GM19238 (cell line): ENCODE measurements at regions not wholly inside any gene's neighbourhood (a gene's known extent, or its start where the extent isn't known, plus 50 kb on each side); places are given as distances from the start of the nearest gene placed in this dataset.

Experiments used
- DNase-seq: peaks from one replicate; pipeline ENCODE4 v3.0.0; 2011; ENCODE audit warnings: low spot score; ENCODE audit not compliant: insufficient read length

- no peak for DNase-seq
Observed at GRCh38 chr16:73543970-73544599, 496.2 kb upstream of the ZFHX3 start.

- DNase-seq, result no peak
Observed at GRCh38 chr16:73543331-73543969, 495.5 kb upstream of the ZFHX3 start.

- DNase-seq, result no peak
Observed at GRCh38 chr16:73542885-73543284, 495.0 kb upstream of the ZFHX3 start.

GRCh38 chr16:73537921-73538320 lies 490.0 kb upstream of the ZFHX3 start:
- no peak for DNase-seq

- DNase-seq, result no peak
Observed at GRCh38 chr16:73536931-73537330, 489.0 kb upstream of the ZFHX3 start.

GRCh38 chr16:73531021-73531420 lies 483.1 kb upstream of the ZFHX3 start:
- no peak for DNase-seq

- DNase-seq, result no peak
Observed at GRCh38 chr16:73530529-73530928, 482.6 kb upstream of the ZFHX3 start.

GRCh38 chr16:73529303-73530012 lies 481.5 kb upstream of the ZFHX3 start:
- no peak for DNase-seq

GRCh38 chr16:73527187-73527586 lies 479.3 kb upstream of the ZFHX3 start:
- DNase-seq, result no peak

- DNase-seq, result no peak
Observed at GRCh38 chr16:73526011-73526804, 478.3 kb upstream of the ZFHX3 start.

GRCh38 chr16:73523209-73523608 lies 475.3 kb upstream of the ZFHX3 start:
- no peak for DNase-seq

- DNase-seq, result no peak
Observed at GRCh38 chr16:73521499-73521898, 473.6 kb upstream of the ZFHX3 start.

GRCh38 chr16:73515616-73516015 lies 467.7 kb upstream of the ZFHX3 start:
- no peak for DNase-seq

- DNase-seq, result no peak
Observed at GRCh38 chr16:73510852-73511251, 462.9 kb upstream of the ZFHX3 start.

- no peak for DNase-seq
Observed at GRCh38 chr16:73506568-73507056, 458.7 kb upstream of the ZFHX3 start.

GRCh38 chr16:73505577-73505976 lies 457.6 kb upstream of the ZFHX3 start:
- DNase-seq, result no peak

GRCh38 chr16:73504591-73505575 lies 457.0 kb upstream of the ZFHX3 start:
- no peak for DNase-seq

GRCh38 chr16:73503093-73503492 lies 455.2 kb upstream of the ZFHX3 start:
- no peak for DNase-seq

GRCh38 chr16:73499276-73499675 lies 451.3 kb upstream of the ZFHX3 start:
- no peak for DNase-seq

- no peak for DNase-seq
Observed at GRCh38 chr16:73485880-73486279, 438.0 kb upstream of the ZFHX3 start.
